A673 (cell line): ENCODE measurements at regions not wholly inside any gene's neighbourhood (a gene's known extent, or its start where the extent isn't known, plus 50 kb on each side); places are given as distances from the start of the nearest gene placed in this dataset.

Experiments used
- BruUV-seq: library from RNA; stranded (reverse); fragments of 400-500 nt; replicated peaks from 2 replicates; lab custom pipeline; 2021; lab: Mats Ljungman, UMichigan
- CTCF ChIA-PET: fragments of 300-600 bp; sonication (Branson Sonifier 250); formaldehyde crosslinking; loops from one replicate; lab custom pipeline; 2022; ENCODE audit warnings: antibody characterized with exemption; lab: Charles Lee
- POLR2A ChIA-PET: fragments of 300-600 bp; sonication (Branson Sonifier 250); formaldehyde crosslinking; loops from one replicate; lab custom pipeline; 2022; ENCODE audit warnings: antibody characterized with exemption; ENCODE audit not compliant: low non-redundant PET; lab: Charles Lee
- DNase-seq: peaks from one replicate; pipeline ENCODE4 v3.0.0-alpha.2; 2015; ENCODE audit warnings: low spot score
- H3K27ac ChIP-seq: fragments of 200-600 bp; sonication (generic); 2 replicates; pipeline ENCODE4 v1.5.1; 2016; ENCODE audit warnings: mixed run types, low read depth, mild to moderate bottlenecking, mixed read lengths, antibody characterized with exemption, low read length; ENCODE audit not compliant: poor library complexity, severe bottlenecking
- H3K27me3 ChIP-seq: fragments of 200-600 bp; sonication (generic); replicated peaks from 2 replicates; pipeline ENCODE4 v1.6.1; 2017; ENCODE audit warnings: mixed run types, low read depth, mild to moderate bottlenecking, mixed read lengths, antibody characterized with exemption, low read length; ENCODE audit not compliant: insufficient read depth, poor library complexity
- H3K36me3 ChIP-seq: fragments of 200-600 bp; sonication (generic); 2 replicates; pipeline ENCODE4 v1.6.1; 2016; ENCODE audit warnings: mixed run types, mild to moderate bottlenecking, mixed read lengths, antibody characterized with exemption, low read length; ENCODE audit not compliant: insufficient read depth, poor library complexity, severe bottlenecking
- H3K4me1 ChIP-seq: fragments of 200-600 bp; sonication (generic); 2 replicates; pipeline ENCODE4 v1.6.1; 2017; ENCODE audit warnings: mixed run types, mild to moderate bottlenecking, mixed read lengths, antibody characterized with exemption, low read length; ENCODE audit not compliant: insufficient read depth, poor library complexity, severe bottlenecking
- H3K4me3 ChIP-seq: fragments of 200-600 bp; sonication (generic); 2 replicates; pipeline ENCODE4 v1.5.1; 2016; ENCODE audit warnings: low read depth, mixed run types, mild to moderate bottlenecking, mixed read lengths, low read length; ENCODE audit not compliant: poor library complexity, severe bottlenecking
- H3K9me3 ChIP-seq: fragments of 200-600 bp; sonication (generic); 2 replicates; pipeline ENCODE4 v1.6.1; 2016; ENCODE audit warnings: mixed run types, low read depth, mild to moderate bottlenecking, mixed read lengths, antibody characterized with exemption, low read length; ENCODE audit not compliant: poor library complexity, severe bottlenecking
- EZH2 ChIP-seq: fragments of 200-600 bp; sonication (generic); IDR thresholded peaks from 2 replicates; pipeline ENCODE4 v1.6.1; 2017; ENCODE audit warnings: borderline replicate concordance, low read depth, mild to moderate bottlenecking, mixed read lengths, antibody characterized with exemption, low read length; ENCODE audit not compliant: poor library complexity, severe bottlenecking
- intact Hi-C: fragments of 100-400 bp; cut with micrococcal nuclease; formaldehyde crosslinking; loops from one replicate; pipeline ENCODE4 v1.10.0; 2022; ENCODE audit not compliant: unreplicated experiment
- TF ChIP-seq, protein P1 (sequence below): fragments of 300-800, 200-600 bp; sonication (generic); conservative IDR thresholded peaks from 2 replicates; pipeline ENCODE4 v1.5.1; 2017; ENCODE audit warnings: low read depth, mild to moderate bottlenecking, antibody characterized with exemption, low read length, moderate library complexity, mixed read lengths

DNA sequence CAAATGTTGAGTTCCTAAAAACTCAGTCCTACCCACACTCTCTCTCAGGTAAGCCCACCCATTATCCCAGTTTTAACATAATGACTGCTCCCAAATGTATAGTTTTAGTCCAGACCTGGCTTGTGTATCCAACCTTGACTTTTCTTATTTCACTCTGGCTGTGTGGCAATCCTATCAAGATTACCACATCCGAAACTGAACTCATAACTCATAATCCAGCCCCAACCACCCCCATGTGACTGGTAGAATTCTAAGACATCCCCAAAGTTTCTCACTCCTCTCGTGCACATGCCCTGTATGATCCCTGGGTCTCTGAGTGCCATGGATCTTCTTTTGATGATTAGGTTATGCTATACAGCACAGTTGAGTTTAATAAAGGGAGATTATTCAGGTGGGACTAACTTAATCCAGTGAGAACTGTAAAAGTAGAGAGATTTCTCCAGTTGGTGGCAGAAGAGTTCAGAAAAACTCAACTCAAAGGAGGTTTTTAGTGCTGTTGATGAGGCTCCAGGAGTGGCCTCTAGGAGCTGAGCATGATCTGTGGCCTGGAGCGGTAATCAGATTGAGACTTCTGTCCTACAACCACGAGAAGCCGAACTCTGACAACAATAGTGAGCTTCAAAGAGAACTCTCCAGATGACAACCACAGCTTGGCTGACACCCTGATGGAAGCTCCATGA, 413.4 kb downstream of the ZNF536 start:
- POLR2A ChIA-PET: no interaction called here
- no peaks in the 10 kb centered on the region for H3K36me3 ChIP-seq
- intact Hi-C loops: loop anchor here (10.0 kb wide), 1 partner anchor 559 kb away; the partner anchor contains the start of gene TSHZ3
- peaks cover 12% of the 10 kb centered on the region for H3K4me1 ChIP-seq
- no peak for TF ChIP-seq EZH2
- TF ChIP-seq, protein P1, sequence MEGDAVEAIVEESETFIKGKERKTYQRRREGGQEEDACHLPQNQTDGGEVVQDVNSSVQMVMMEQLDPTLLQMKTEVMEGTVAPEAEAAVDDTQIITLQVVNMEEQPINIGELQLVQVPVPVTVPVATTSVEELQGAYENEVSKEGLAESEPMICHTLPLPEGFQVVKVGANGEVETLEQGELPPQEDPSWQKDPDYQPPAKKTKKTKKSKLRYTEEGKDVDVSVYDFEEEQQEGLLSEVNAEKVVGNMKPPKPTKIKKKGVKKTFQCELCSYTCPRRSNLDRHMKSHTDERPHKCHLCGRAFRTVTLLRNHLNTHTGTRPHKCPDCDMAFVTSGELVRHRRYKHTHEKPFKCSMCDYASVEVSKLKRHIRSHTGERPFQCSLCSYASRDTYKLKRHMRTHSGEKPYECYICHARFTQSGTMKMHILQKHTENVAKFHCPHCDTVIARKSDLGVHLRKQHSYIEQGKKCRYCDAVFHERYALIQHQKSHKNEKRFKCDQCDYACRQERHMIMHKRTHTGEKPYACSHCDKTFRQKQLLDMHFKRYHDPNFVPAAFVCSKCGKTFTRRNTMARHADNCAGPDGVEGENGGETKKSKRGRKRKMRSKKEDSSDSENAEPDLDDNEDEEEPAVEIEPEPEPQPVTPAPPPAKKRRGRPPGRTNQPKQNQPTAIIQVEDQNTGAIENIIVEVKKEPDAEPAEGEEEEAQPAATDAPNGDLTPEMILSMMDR: peak; percentile 44
- no peak overlapping the region for H3K27ac ChIP-seq
- no TSS peak for BruUV-seq
- no peaks in the 10 kb centered on the region for H3K9me3 ChIP-seq
- no peaks in the 10 kb centered on the region for H3K27me3 ChIP-seq
- no peak overlapping the region for H3K4me3 ChIP-seq
- CTCF ChIA-PET: no interaction called here
- DNase-seq: peak; percentile 29

GRCh38 chr19:30784850-30785457, 412.8 kb downstream of the ZNF536 start:
- no TSS peak for BruUV-seq
- no peak overlapping the region for H3K4me3 ChIP-seq
- H3K4me1 ChIP-seq: peaks cover 17% of the 10 kb centered on the region
- POLR2A ChIA-PET: no interaction called here
- TF ChIP-seq EZH2: no peak
- TF ChIP-seq, protein P1: peak; percentile 88
- no peak overlapping the region for H3K27ac ChIP-seq
- peak; percentile 79 for DNase-seq
- intact Hi-C loops: loop anchor here (5.0 to 10.0 kb wide), 4 partner anchors 98 to 560 kb away; partner anchors contain the start of gene TSHZ3
- no peaks in the 10 kb centered on the region for H3K36me3 ChIP-seq
- no peaks in the 10 kb centered on the region for H3K9me3 ChIP-seq
- CTCF ChIA-PET: no interaction called here
- H3K27me3 ChIP-seq: no peaks in the 10 kb centered on the region

GRCh38 chr19:30783936-30784335, 411.8 kb downstream of the ZNF536 start:
- Histone ChIP-seq H3K4me1 (peaks cover 27% of the 10 kb centered on the region), H3K9me3 (no peaks in the 10 kb centered on the region), H3K27ac (no peak overlapping the region), H3K27me3 (no peaks in the 10 kb centered on the region), H3K36me3 (no peaks in the 10 kb centered on the region), H3K4me3 (no peak overlapping the region)
- CTCF ChIA-PET: no interaction called here
- no peak for DNase-seq
- intact Hi-C loops: loop anchor here (5.0 to 10.0 kb wide), 4 partner anchors 97 to 561 kb away; partner anchors contain the start of gene TSHZ3
- TF ChIP-seq, protein P1: no peak
- no peak for TF ChIP-seq EZH2
- no TSS peak for BruUV-seq
- POLR2A ChIA-PET: no interaction called here
